Liver (tissue), 8 donors: ENCODE measurements at regions not wholly inside any gene's neighbourhood (a gene's known extent, or its start where the extent isn't known, plus 50 kb on each side); places are given as distances from the start of the nearest gene placed in this dataset.

Experiments
- DNase-seq: peaks from one replicate; pipeline ENCODE4 v3.0.0-alpha.2; 2017; ENCODE audit warnings: low spot score
- H3K27ac ChIP-seq, 2 donors: one replicate each; pipeline ENCODE4 v1.7.0; 2013; ENCODE audit warnings: inconsistent platforms in 2 of 2, low read length in 2 of 2, control low read depth in 1 of 2, low read depth in 1 of 2, mild to moderate bottlenecking in 1 of 2
- H3K27me3 ChIP-seq, 4 donors: one replicate each; pipeline versions ENCODE4 v1.6.1 to v1.7.0; 2013; ENCODE audit warnings: low read length in 3 of 4, inconsistent platforms in 1 of 4, mild to moderate bottlenecking in 1 of 4, moderate library complexity in 1 of 4; ENCODE audit not compliant: control insufficient read depth in 4 of 4, insufficient read depth in 4 of 4
- H3K36me3 ChIP-seq, 4 donors: one replicate each; pipeline versions ENCODE4 v1.6.1 to v1.7.0; 2013; ENCODE audit warnings: low read length in 3 of 4, mild to moderate bottlenecking in 3 of 4, low read depth in 1 of 4, moderate library complexity in 1 of 4; ENCODE audit not compliant: control insufficient read depth in 4 of 4, insufficient read depth in 3 of 4
- H3K4me1 ChIP-seq, 4 donors: one replicate each; pipeline versions ENCODE4 v1.6.1 to v1.7.0; 2013; ENCODE audit warnings: low read length in 3 of 4, mild to moderate bottlenecking in 3 of 4, moderate library complexity in 1 of 4; ENCODE audit not compliant: control insufficient read depth in 4 of 4, insufficient read depth in 4 of 4
- H3K4me3 ChIP-seq, 3 donors: one replicate each; pipeline versions ENCODE4 v1.6.1 to v1.7.0; 2013; ENCODE audit warnings: low read length in 3 of 3, control low read depth in 1 of 3, low read depth in 1 of 3, mild to moderate bottlenecking in 1 of 3
- H3K9ac ChIP-seq, 2 donors: one replicate each; pipeline ENCODE4 v1.7.0; 2013; ENCODE audit warnings: low read length in 2 of 2, mild to moderate bottlenecking in 2 of 2, moderate library complexity in 2 of 2, control low read depth in 1 of 2, low read depth in 1 of 2
- H3K9me3 ChIP-seq, 4 donors: one replicate each; pipeline versions ENCODE4 v1.6.1 to v1.7.0; 2013; ENCODE audit warnings: low read length in 3 of 4; ENCODE audit not compliant: control insufficient read depth in 4 of 4
- CTCF ChIP-seq: fragments of 150-350 bp; IDR thresholded peaks from 2 replicates; pipeline ENCODE4 v1.5.1; 2017; ENCODE audit warnings: improper control_type of control experiment, low read depth, low read length; ENCODE audit not compliant: missing input control
- EGR1 ChIP-seq, 2 donors: IDR thresholded peaks; 2 replicates each; pipeline ENCODE4 v1.6.1; 2016 to 2018; ENCODE audit warnings: antibody characterized with exemption in 2 of 2, low read depth in 2 of 2
- FOXA1 ChIP-seq: IDR thresholded peaks from 2 replicates; pipeline ENCODE4 v1.6.1; 2016; ENCODE audit warnings: antibody characterized with exemption
- FOXA2 ChIP-seq: IDR thresholded peaks from 2 replicates; pipeline ENCODE4 v1.6.1; 2016; ENCODE audit warnings: antibody characterized with exemption
- GABPA ChIP-seq, 2 donors: IDR thresholded peaks in 1 of 2; conservative IDR thresholded peaks in 1 of 2; 2 replicates each; pipeline ENCODE4 v1.6.1; 2016; ENCODE audit warnings: antibody characterized with exemption in 2 of 2, mild to moderate bottlenecking in 1 of 2, moderate library complexity in 1 of 2
- HNF4A ChIP-seq, 2 donors: conservative IDR thresholded peaks; 2 replicates each; pipeline ENCODE4 v1.6.1; 2016; ENCODE audit warnings: antibody characterized with exemption in 2 of 2, mild to moderate bottlenecking in 2 of 2
- HNF4G ChIP-seq: IDR thresholded peaks from 2 replicates; pipeline ENCODE4 v1.6.1; 2016; ENCODE audit warnings: antibody characterized with exemption
- JUND ChIP-seq, 2 donors: IDR thresholded peaks; 2 replicates each; pipeline ENCODE4 v1.6.1; 2016; ENCODE audit warnings: antibody characterized with exemption in 2 of 2
- NR2F2 ChIP-seq: IDR thresholded peaks from 2 replicates; pipeline ENCODE4 v1.6.1; 2016; ENCODE audit warnings: antibody characterized with exemption
- RAD21 ChIP-seq, 2 donors: IDR thresholded peaks; 2 replicates each; pipeline ENCODE4 v1.6.1; 2016; ENCODE audit warnings: antibody characterized with exemption in 2 of 2, mild to moderate bottlenecking in 2 of 2
- REST ChIP-seq: IDR thresholded peaks from 2 replicates; pipeline ENCODE4 v1.6.1; 2016; ENCODE audit warnings: antibody characterized with exemption, mild to moderate bottlenecking
- RXRA ChIP-seq, 2 donors: IDR thresholded peaks; 2 replicates each; pipeline ENCODE4 v1.6.1; 2017 to 2018; ENCODE audit warnings: antibody characterized with exemption in 2 of 2, mild to moderate bottlenecking in 1 of 2
- SP1 ChIP-seq: IDR thresholded peaks from 2 replicates; pipeline ENCODE4 v1.6.1; 2018; ENCODE audit warnings: antibody characterized with exemption, mild to moderate bottlenecking
- TAF1 ChIP-seq: conservative IDR thresholded peaks from 2 replicates; pipeline ENCODE4 v1.6.1; 2016; ENCODE audit warnings: antibody characterized with exemption, mild to moderate bottlenecking
- YY1 ChIP-seq: IDR thresholded peaks from 2 replicates; pipeline ENCODE4 v1.6.1; 2016; ENCODE audit warnings: antibody characterized with exemption, mild to moderate bottlenecking
- ZBTB33 ChIP-seq: IDR thresholded peaks from 2 replicates; pipeline ENCODE4 v1.6.1; 2016; ENCODE audit warnings: antibody characterized with exemption
- WGBS: extraction: QIAGEN DNeasy Blood & Tissue Kit; methylation state at CpG from one replicate; pipeline ENCODE4 v1.1.7; 2013; 5-methylcytosine and 5-hydroxymethylcytosine counted together
- TF ChIP-seq, protein P1 (sequence below): IDR thresholded peaks from 2 replicates; pipeline ENCODE4 v1.6.1; 2016; ENCODE audit warnings: antibody characterized with exemption
- TF ChIP-seq, protein P2 (sequence below): IDR thresholded peaks from 2 replicates; pipeline ENCODE4 v1.6.1; 2016; ENCODE audit warnings: antibody characterized with exemption
- donor health status: healthy.
- donor health status: healthy.
- donor health status: healthy.
- donor health status: healthy.
- donor health status: healthy.

- TF ChIP-seq REST = no peak
Measured at GRCh38 chr14:61603736-61604135, 91.6 kb upstream of the HIF1A start (continued).

DNA sequence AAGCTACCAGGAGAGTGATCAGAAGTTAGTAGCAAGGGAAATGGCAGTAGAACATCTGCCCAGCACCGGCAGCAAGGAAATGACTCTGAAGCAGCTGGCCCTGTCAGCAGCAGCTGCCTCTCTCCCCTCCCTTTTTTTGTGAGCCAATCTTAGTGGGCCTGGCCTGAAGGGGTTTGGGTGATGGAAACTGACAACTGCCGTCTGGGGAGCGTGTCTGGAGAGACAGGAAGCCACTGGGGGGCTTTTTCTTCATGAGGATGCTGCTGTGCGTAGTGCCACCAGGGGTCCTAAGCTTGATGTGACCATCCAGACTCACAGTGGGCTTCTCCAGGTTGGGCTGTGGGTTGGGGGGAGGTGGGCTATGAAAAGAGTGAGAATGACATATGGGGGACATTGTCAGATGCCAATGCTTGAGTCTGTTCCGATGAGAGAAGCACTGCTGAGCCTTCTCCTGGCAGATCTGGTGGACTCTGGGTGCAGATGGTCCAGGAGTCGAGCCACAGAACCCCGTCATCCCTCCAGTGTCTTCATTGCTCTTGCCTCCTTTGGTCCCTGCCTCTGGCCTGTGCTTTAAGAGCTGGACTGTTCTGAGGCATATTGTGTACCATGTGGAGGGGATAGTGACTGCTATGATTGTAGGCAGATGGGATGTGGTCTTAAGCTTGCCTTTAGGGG is 87.6 kb upstream of the HIF1A start:
- no peak overlapping the region for H3K27ac ChIP-seq

More for the DNA sequence above, 87.6 kb upstream of the HIF1A start:
- no peak for DNase-seq
- Histone ChIP-seq H3K27me3 (no peaks in the 10 kb centered on the region), H3K9me3 (no peaks in the 10 kb centered on the region), H3K4me3 (no peak overlapping the region), H3K9ac (no peak overlapping the region), H3K36me3 (no peaks in the 10 kb centered on the region), H3K4me1 (peaks cover 4 to 39% (median 14%) of the 10 kb centered on the region in 4 donors)
- TF ChIP-seq ZBTB33 (no peak), TAF1 (no peak), EGR1 (IDR thresholded peaks at IDR 0.05; ENCODE audit: low read depth in 2 of 2) (no peak), RXRA (IDR thresholded peaks at IDR 0.05) (no peak), YY1 (no peak), SP1 (no peak), HNF4A (conservative IDR thresholded peaks at IDR 0.05) (no peak), CTCF (no peak), NR2F2 (no peak), FOXA1 (no peak), FOXA2 (no peak), GABPA (IDR thresholded peaks at IDR 0.05 in 1 of 2, conservative IDR thresholded peaks at IDR 0.05 in 1 of 2) (no peak), JUND (IDR thresholded peaks at IDR 0.05) (no peak), RAD21 (IDR thresholded peaks at IDR 0.05) (no peak), HNF4G (no peak), REST (no peak)
- TF ChIP-seq, protein P1, sequence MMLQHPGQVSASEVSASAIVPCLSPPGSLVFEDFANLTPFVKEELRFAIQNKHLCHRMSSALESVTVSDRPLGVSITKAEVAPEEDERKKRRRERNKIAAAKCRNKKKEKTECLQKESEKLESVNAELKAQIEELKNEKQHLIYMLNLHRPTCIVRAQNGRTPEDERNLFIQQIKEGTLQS = no peak
- TF ChIP-seq, protein P2, sequence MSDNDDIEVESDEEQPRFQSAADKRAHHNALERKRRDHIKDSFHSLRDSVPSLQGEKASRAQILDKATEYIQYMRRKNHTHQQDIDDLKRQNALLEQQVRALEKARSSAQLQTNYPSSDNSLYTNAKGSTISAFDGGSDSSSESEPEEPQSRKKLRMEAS = no peak
- 90% methylated on average over 7 of the region's 7 CpGs for WGBS
